Eye (tissue), 1 donor: ENCODE measurements at regions not wholly inside any gene's neighbourhood (a gene's known extent, or its start where the extent isn't known, plus 50 kb on each side); places are given as distances from the start of the nearest gene placed in this dataset.
A peak's percentile ranks its signal among the peaks of the same experiment; 100 is the strongest.

Experiments
- DNase-seq: peaks from one replicate; pipeline ENCODE4 v3.0.0-alpha.2; 2015

- no peak for DNase-seq
These were observed 341.8 kb downstream of the TMEM182 start for GRCh38 chr2:103103678-103104077.

DNA sequence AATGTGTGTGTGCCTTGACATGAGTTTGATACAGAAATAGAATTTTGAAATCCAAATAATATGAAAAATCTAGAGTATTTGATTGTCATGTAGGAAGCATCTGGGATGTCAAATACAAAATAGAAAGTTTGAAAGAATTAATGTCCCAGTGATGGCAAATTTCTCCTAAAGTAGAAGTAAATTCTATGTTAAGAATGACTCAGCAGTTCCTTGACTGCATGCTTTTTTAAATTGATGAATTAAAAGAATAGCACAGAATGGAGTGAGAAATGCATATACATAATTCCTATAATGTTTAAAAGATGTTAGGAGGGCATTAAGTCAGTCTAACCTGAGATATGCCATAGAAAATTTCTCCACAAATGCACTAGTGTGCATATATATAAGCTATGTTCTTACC, 357.5 kb downstream of the TMEM182 start:
- no peak for DNase-seq

- DNase-seq, result no peak
These were observed 359.3 kb downstream of the TMEM182 start for GRCh38 chr2:103121106-103121505.

GRCh38 chr2:103123516-103123915, 361.7 kb downstream of the TMEM182 start:
- no peak for DNase-seq

DNA sequence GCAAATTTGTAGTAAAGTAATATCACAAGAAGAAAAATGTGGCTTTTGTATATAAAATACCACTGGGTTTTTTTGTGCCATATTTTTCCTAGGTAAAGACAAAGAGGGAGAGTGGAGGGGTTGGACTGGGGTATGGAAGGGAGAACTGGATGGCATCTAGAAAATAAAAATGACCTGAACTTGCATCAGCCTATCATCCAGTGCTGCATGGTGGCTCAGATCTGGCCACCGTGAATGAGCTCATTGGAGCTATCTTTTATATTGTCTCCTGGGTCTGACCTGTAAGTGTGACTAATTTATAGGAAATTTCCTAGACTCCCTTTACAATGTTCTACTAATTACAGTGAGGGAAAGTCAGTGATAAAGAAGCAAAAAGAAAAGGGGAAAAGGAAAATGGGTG, 369.0 kb downstream of the TMEM182 start:
- DNase-seq, result no peak

DNA sequence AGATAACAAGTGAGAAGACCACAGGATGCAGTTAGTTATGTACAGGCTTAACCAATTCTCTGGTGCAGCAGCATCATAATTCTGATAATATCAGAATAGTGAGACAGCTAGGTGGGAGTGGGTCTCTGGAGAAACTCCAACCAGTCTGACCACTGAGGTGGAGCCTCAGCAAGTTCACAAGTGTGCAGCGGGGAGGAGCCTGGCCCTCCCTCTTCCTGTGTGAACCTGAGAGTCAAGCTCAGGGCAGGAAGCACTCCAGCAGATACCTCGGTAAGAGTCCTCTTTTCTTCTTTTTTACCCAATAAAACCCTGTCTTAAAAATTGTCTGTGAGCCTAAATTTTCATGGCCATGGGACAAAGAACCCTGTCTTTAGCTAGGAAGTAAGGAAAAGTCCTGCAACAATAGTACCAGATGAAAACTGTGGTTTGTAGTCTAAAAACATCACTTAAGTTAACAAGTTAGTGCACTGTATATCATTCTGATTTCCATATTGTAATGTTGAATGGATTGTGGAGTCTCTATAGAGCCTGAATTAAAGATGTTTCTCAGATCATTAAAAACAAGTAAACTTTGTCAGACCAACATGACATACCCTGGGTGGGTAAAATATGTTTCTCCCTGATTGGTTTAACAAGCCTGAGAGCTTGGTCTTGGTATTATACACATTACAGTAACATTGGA, 370.8 kb downstream of the TMEM182 start:
- no peak for DNase-seq

- DNase-seq, result no peak
These were observed 373.8 kb downstream of the TMEM182 start for GRCh38 chr2:103135679-103136078.

DNA sequence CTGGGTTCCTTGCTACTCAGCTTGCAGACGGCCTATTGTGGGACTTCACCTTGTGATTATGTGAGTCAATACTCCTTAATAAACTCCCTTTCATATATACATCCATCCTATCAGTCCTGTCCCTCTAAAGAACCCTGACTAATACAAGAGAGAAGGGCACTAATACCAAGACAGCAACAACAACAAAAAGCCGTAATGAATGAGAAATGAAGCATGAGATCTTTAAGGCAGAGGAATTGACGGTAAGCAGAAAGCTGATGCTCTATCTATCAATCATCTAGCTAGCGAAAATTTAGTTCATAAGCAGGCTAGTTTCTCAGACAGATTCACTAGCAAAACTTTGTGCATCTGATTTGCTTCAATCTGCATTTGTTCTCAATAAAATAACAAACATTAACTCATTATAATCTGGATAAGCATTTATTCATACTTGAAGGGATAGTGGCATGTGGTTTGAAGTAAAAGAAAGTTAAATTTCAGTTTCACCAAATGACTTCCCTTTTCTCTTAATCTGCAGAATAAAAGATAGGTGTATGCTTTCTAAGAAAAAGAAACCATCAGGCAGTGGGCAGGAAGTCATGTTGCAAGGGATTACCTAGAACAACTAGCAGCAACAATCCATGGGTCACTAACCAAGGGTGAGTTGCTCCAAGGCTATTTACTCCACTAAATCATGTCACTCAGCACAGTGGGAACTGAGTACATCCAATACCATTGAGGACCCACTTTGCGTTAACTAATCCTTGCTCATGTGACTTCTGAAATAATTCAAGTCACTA, 376.5 kb downstream of the TMEM182 start:
- no peak for DNase-seq

GRCh38 chr2:103139628-103140268, 377.9 kb downstream of the TMEM182 start:
- no peak for DNase-seq

DNA sequence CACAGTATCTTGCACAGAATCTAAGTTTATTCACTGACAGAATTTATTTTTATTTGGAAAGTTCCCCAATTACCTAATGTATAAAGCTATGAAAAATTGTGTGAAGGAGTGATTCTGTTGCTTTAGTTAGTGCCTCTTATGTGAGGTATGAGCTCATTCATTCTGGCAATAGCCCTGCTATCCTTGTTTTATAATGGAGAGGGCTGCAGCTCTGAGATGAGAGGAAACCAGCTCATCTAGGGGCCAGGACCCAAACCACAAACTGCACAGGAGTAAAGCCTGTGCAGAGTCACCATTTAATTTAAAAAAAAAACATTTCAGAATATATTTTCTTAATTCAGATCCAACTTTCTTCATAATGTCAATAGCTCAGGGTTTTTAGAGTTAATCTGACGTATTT, 383.0 kb downstream of the TMEM182 start:
- peak; percentile 47 for DNase-seq

- DNase-seq, result no peak
These were observed 383.9 kb downstream of the TMEM182 start for GRCh38 chr2:103145739-103146138.

GRCh38 chr2:103151046-103151445, 389.2 kb downstream of the TMEM182 start:
- no peak for DNase-seq

DNA sequence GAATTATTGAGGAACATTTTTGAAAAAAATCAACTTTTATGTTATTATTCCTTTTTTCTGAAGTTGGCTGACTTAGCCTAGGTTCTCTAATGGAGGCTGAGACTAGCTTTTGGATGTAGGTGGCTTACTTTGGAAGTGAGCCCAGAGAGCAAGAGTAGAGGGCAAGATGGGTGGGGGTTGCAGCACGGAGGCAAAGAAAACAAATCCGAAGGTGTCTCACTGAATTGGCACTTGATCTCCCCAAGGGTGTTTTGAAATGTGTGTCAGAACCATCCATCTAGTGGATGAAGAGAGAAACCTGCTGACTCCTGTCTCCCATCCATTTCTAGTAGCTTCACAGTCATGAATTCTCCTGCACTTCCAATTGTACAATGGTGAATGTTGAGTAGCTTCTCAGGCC, 390.7 kb downstream of the TMEM182 start:
- no peak for DNase-seq

- peak; percentile 30 for DNase-seq
These were observed 391.9 kb downstream of the TMEM182 start for GRCh38 chr2:103153580-103154284.

GRCh38 chr2:103155308-103155707, 393.5 kb downstream of the TMEM182 start:
- no peak for DNase-seq

DNA sequence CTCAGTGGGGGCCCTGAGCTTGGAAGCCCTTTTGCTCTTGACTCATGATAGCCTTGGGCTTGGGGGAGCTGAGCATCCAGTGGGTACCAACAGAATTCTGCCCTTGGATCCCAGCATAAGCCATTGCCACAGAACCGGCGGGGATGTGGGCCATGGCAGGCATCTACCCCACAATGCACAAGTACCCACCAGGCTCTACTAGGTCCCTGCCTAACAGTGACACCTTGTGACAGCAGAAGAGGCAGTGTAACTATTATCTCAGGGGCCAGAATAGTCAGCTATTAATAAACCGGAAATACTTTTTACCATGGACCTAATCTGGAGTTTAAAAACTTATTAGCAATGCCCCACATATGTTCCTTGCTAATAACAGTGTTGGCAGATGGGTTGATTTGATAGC, 397.2 kb downstream of the TMEM182 start:
- no peak for DNase-seq

DNA sequence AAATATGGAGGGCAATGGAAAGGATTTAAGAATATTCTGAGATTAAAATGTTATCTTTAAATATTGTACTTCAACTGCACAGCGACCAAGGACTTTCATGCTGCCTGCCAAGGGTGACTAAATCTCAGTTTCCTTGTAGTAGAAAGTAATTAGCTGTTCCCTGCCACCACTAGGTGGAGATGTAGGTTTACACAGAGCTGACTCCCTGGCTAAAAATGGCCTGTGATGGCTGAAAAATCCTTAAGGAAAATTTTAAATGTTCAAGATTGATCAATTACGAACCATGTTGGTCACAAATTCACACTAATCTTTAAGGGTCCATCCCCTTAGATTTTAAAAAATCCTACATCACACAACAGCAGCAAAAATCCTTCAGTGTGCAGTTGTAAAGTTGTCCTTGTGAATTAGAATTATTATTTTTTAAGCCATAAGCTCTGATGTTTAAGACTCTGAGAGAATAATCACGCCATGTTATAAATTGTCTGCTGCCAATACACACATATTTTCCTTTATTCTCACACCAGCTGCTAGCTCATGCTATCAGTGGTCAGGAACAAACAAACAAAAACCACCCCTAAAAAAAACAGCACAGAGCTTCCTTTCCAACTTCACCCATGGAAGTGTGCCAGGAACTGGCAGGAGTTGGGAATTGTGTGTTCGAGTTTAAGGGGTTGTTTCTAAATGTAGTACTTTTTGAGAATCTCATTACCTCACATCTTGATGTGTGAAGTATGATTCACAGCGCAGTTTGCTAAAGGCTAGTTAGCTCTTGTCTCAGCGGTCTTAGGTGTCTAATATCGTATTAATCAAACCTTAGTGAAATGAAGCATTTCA, 399.8 kb downstream of the TMEM182 start:
- peak; percentile 86 for DNase-seq

- no peak for DNase-seq
These were observed 402.9 kb downstream of the TMEM182 start for GRCh38 chr2:103164748-103165147.

- no peak for DNase-seq
These were observed 404.0 kb downstream of the TMEM182 start for GRCh38 chr2:103165836-103166235.

- no peak for DNase-seq
These were observed 404.9 kb downstream of the TMEM182 start for GRCh38 chr2:103166456-103167324.

- no peak for DNase-seq
These were observed 405.8 kb downstream of the TMEM182 start for GRCh38 chr2:103167599-103167998.
